ENCODE measurements at regions not wholly inside any gene's neighbourhood (a gene's known extent, or its start where the extent isn't known, plus 50 kb on each side); places are given as distances from the start of the nearest gene placed in this dataset.
A peak's percentile ranks its signal among the peaks of the same experiment; 100 is the strongest.
"Not testable (repeated sequence)": the region's sequence is repeated elsewhere in the genome, so short reads cannot be mapped to it uniquely, and the experiment has no call there.

- no peak for DNase-seq
Measured at GRCh38 chr5:109574985-109575384, 114.7 kb upstream of the MAN2A1 start.

GRCh38 chr5:109573766-109574165 lies 116.0 kb upstream of the MAN2A1 start:
- peak; percentile 64 for DNase-seq

- no peak for DNase-seq
Measured at GRCh38 chr5:109573256-109573655, 116.5 kb upstream of the MAN2A1 start.

- no peak for DNase-seq
Measured at GRCh38 chr5:109571785-109572184, 117.9 kb upstream of the MAN2A1 start.

GRCh38 chr5:109570362-109570874 lies 119.3 kb upstream of the MAN2A1 start:
- DNase-seq, result no peak

- no peak for DNase-seq
Measured at GRCh38 chr5:109567374-109568044, 122.2 kb upstream of the MAN2A1 start.

- DNase-seq, result no peak
Measured at GRCh38 chr5:109566361-109566760, 123.4 kb upstream of the MAN2A1 start.

- DNase-seq, result no peak
Measured at GRCh38 chr5:109563739-109564138, 126.0 kb upstream of the MAN2A1 start.

- DNase-seq, result no peak
Measured at GRCh38 chr5:109563189-109563588, 126.5 kb upstream of the MAN2A1 start.

- DNase-seq, result no peak
Measured at GRCh38 chr5:109562441-109562840, 127.3 kb upstream of the MAN2A1 start.

GRCh38 chr5:109561447-109561846 lies 128.3 kb upstream of the MAN2A1 start:
- DNase-seq, result no peak

GRCh38 chr5:109560554-109560953 lies 129.2 kb upstream of the MAN2A1 start:
- DNase-seq, result no peak

GRCh38 chr5:109558952-109559351 lies 130.8 kb upstream of the MAN2A1 start:
- peak; percentile 9 for DNase-seq

- peak; percentile 13 for DNase-seq
Measured at GRCh38 chr5:109558364-109558763, 131.4 kb upstream of the MAN2A1 start.

- DNase-seq, result no peak
Measured at GRCh38 chr5:109553846-109554245, 135.9 kb upstream of the MAN2A1 start.

- not testable (repeated sequence) for DNase-seq
Measured at GRCh38 chr5:109551234-109551633, 138.5 kb upstream of the MAN2A1 start.

GRCh38 chr5:109550077-109550476 lies 139.7 kb upstream of the MAN2A1 start:
- DNase-seq, result no peak

- no peak for DNase-seq
Measured at GRCh38 chr5:109546461-109546860, 136.7 kb upstream of the PJA2 start.

- not testable (repeated sequence) for DNase-seq
Measured at GRCh38 chr5:109544873-109545272, 135.1 kb upstream of the PJA2 start.

- DNase-seq, result not testable (repeated sequence)
Measured at GRCh38 chr5:109538692-109539091, 128.9 kb upstream of the PJA2 start.

GRCh38 chr5:109535090-109535489 lies 125.3 kb upstream of the PJA2 start:
- not testable (repeated sequence) for DNase-seq

- DNase-seq, result no peak
Measured at GRCh38 chr5:109533751-109534272, 124.0 kb upstream of the PJA2 start.

- DNase-seq, result no peak
Measured at GRCh38 chr5:109532773-109533364, 123.1 kb upstream of the PJA2 start.

GRCh38 chr5:109531262-109531661 lies 121.5 kb upstream of the PJA2 start:
- DNase-seq, result no peak
